K562 (cell line): ENCODE measurements at regions not wholly inside any gene's neighbourhood (a gene's known extent, or its start where the extent isn't known, plus 50 kb on each side); places are given as distances from the start of the nearest gene placed in this dataset.

ENCODE experiments used
- ATF7 ChIP-seq: fragments of 450-650 bp; IDR thresholded peaks from 2 replicates; pipeline ENCODE4 v1.7.1; 2014; ENCODE audit warnings: mild to moderate bottlenecking, moderate library complexity
- CAMTA2 ChIP-seq: fragments of 250-450 bp; sonication (Bioruptor Pico); conservative IDR thresholded peaks from 2 replicates; pipeline ENCODE4 v1.5.1; 2022
- POLR3G ChIP-seq: IDR thresholded peaks from 2 replicates; pipeline ENCODE4 v1.6.1; 2011; ENCODE audit not compliant: insufficient read length, insufficient replicate concordance; ENCODE audit errors: extremely low read depth
- RREB1 ChIP-seq: fragments of 250-450 bp; sonication (Bioruptor Pico); IDR thresholded peaks from 2 replicates; pipeline ENCODE4 v1.4.0; 2020
- XRCC3 ChIP-seq: fragments of 450-650 bp; IDR thresholded peaks from 2 replicates; pipeline ENCODE4 v1.6.1; 2017; ENCODE audit warnings: mild to moderate bottlenecking, moderate library complexity
- ZNF12 ChIP-seq: sonication (generic); formaldehyde crosslinking; IDR thresholded peaks from 2 replicates; pipeline ENCODE4 v1.4.0; 2020; ENCODE audit warnings: mild to moderate bottlenecking, missing genetic modification reagents
- ZNF23 ChIP-seq: fragments of 250-450 bp; sonication (Bioruptor Pico); IDR thresholded peaks from 2 replicates; pipeline ENCODE4 v1.4.0; 2020; ENCODE audit warnings: mild to moderate bottlenecking
- ZNF280A ChIP-seq: fragments of 450-650 bp; IDR thresholded peaks from 2 replicates; pipeline ENCODE4 v1.6.1; 2018; ENCODE audit warnings: mild to moderate bottlenecking, low read depth; ENCODE audit not compliant: partially characterized antibody

DNA sequence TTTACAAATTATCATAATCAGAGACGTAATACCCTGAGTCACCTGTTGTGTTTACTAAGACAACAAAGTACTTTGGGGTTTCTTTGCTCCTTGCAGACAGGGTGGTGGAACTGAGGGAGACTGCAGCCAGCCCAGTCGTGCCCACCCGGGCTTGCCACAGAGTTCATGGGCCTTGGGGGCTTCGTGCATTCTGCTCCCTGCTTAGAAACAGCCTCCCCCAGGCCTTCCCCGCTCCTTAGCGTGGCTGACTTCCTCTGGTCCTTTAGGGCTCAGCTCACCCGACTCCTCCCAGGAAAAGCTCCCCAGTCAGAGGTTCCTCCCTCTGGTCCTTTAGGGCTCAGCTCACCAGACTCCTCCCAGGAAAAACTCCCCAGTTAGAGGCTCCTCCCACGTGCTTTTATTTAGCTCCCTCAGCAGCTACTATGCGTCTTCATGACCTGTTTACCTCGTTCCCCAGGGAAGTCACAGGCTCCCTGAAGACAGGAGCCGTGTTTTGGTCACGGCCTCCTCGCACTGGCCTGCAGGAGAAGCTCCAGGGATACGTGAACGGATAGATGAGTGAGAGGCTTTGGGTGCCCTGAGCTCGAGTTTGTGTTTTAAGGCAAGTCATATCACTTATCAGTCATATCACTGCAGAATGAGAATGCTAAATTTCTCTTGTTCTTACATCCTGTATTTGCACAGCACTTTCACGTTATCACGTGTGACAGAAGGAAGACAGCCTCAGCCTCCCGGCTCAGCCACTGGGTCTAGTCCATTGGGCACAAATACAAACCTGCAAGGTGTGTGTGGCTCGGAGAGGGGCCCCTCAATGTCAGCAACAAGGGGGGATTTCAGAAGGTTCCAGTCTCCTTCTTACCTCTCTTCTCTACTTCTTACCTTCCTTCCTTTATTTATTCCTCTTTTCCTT is 52.7 kb upstream of the VIPR2 start (continued):
- peak; percentile 71; the same call in 1 of the 2 replicates for TF ChIP-seq RREB1 (CRISPR knock-in tag)
- TF ChIP-seq POLR3G: no peak
- peak; percentile 71; the same call in 1 of the 2 replicates for TF ChIP-seq ZNF12 (CRISPR knock-in tag)
- TF ChIP-seq ZNF280A: no peak
- TF ChIP-seq ZNF23 (CRISPR knock-in tag): no peak
- no peak for TF ChIP-seq CAMTA2
- no peak for TF ChIP-seq XRCC3
- peak; percentile 81 for TF ChIP-seq ATF7
